IMR-90 (cell line): ENCODE measurements at regions not wholly inside any gene's neighbourhood (a gene's known extent, or its start where the extent isn't known, plus 50 kb on each side); places are given as distances from the start of the nearest gene placed in this dataset.

Source experiments
- POLR2A ChIP-seq: IDR thresholded peaks from 2 replicates; pipeline ENCODE4 v1.6.1; 2012; ENCODE audit warnings: mild to moderate bottlenecking, low read depth, low read length
- TF ChIP-seq, protein P1 (sequence below): conservative IDR thresholded peaks from 2 replicates; pipeline ENCODE4 v1.5.1; 2012; ENCODE audit warnings: mild to moderate bottlenecking, low read depth, low read length, improper control_type of control experiment

DNA sequence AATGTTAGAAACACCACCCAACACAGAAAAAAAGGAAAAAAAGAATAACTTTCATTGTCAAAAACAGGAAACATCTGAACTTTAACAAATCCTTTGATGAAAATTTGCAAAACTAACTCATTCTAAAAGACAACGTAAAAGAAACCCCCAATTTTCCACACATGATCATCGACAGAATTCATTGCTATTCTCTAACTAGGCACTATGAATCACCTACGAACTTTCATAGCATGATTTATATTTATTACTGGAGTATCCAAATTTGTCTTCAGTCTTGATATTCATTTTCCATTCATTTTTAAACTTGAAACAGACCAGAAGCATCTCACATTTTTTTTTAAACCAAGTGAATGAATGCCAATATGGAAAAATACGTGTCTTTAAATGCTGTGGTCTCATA lies 514.6 kb downstream of the TLE4 start:
- no peak for TF ChIP-seq POLR2A
- TF ChIP-seq, protein P1, sequence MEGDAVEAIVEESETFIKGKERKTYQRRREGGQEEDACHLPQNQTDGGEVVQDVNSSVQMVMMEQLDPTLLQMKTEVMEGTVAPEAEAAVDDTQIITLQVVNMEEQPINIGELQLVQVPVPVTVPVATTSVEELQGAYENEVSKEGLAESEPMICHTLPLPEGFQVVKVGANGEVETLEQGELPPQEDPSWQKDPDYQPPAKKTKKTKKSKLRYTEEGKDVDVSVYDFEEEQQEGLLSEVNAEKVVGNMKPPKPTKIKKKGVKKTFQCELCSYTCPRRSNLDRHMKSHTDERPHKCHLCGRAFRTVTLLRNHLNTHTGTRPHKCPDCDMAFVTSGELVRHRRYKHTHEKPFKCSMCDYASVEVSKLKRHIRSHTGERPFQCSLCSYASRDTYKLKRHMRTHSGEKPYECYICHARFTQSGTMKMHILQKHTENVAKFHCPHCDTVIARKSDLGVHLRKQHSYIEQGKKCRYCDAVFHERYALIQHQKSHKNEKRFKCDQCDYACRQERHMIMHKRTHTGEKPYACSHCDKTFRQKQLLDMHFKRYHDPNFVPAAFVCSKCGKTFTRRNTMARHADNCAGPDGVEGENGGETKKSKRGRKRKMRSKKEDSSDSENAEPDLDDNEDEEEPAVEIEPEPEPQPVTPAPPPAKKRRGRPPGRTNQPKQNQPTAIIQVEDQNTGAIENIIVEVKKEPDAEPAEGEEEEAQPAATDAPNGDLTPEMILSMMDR: no peak
